HL-60 (cell line): ENCODE measurements at regions not wholly inside any gene's neighbourhood (a gene's known extent, or its start where the extent isn't known, plus 50 kb on each side); places are given as distances from the start of the nearest gene placed in this dataset.
"Not testable (repeated sequence)": the region's sequence is repeated elsewhere in the genome, so short reads cannot be mapped to it uniquely, and the experiment has no call there.

Source experiments
- DNase-seq, 2 experiments: peaks; one replicate each; pipeline ENCODE4 v3.0.0-alpha.2; 2010 to 2020; ENCODE audit warnings: low read depth in 1 of 2, low spot score in 1 of 2
- H3K27ac ChIP-seq: fragments of 250-450 bp; sonication (Bioruptor Pico); replicated peaks from 2 replicates; pipeline ENCODE4 v1.5.1; 2020; ENCODE audit warnings: mild to moderate bottlenecking, moderate library complexity
- H3K27me3 ChIP-seq: fragments of 250-450 bp; sonication (Bioruptor Pico); 2 replicates; pipeline ENCODE4 v1.5.1; 2021; ENCODE audit warnings: mild to moderate bottlenecking, moderate library complexity; ENCODE audit not compliant: insufficient read depth, poor library complexity, severe bottlenecking
- H3K4me3 ChIP-seq: replicated peaks from 2 replicates; pipeline ENCODE4 v1.5.1; 2011; ENCODE audit warnings: mild to moderate bottlenecking, control low read depth, low read length; ENCODE audit not compliant: insufficient read depth
- GABPA ChIP-seq: IDR thresholded peaks from 2 replicates; pipeline ENCODE4 v1.6.1; 2012; ENCODE audit warnings: low read depth
- POLR2AphosphoS5 ChIP-seq: IDR thresholded peaks from 2 replicates; pipeline ENCODE4 v1.6.1; 2012; ENCODE audit warnings: low read depth
- REST ChIP-seq: IDR thresholded peaks from 2 replicates; pipeline ENCODE4 v1.6.1; 2012; ENCODE audit warnings: low read depth; ENCODE audit not compliant: insufficient replicate concordance
- SPI1 ChIP-seq: IDR thresholded peaks from 2 replicates; pipeline ENCODE4 v1.6.1; 2012; ENCODE audit warnings: low read depth, mild to moderate bottlenecking, borderline replicate concordance
- TF ChIP-seq, protein P1 (sequence below): IDR thresholded peaks from one replicate; pipeline ENCODE4 v1.5.1; 2011; ENCODE audit warnings: low read length, control low read depth, inconsistent platforms; ENCODE audit not compliant: insufficient read depth

- Histone ChIP-seq H3K4me3 (no peak overlapping the region), H3K27ac (no peak overlapping the region), H3K27me3 (no peaks in the 10 kb centered on the region)
- no peak for DNase-seq
- TF ChIP-seq, protein P1, sequence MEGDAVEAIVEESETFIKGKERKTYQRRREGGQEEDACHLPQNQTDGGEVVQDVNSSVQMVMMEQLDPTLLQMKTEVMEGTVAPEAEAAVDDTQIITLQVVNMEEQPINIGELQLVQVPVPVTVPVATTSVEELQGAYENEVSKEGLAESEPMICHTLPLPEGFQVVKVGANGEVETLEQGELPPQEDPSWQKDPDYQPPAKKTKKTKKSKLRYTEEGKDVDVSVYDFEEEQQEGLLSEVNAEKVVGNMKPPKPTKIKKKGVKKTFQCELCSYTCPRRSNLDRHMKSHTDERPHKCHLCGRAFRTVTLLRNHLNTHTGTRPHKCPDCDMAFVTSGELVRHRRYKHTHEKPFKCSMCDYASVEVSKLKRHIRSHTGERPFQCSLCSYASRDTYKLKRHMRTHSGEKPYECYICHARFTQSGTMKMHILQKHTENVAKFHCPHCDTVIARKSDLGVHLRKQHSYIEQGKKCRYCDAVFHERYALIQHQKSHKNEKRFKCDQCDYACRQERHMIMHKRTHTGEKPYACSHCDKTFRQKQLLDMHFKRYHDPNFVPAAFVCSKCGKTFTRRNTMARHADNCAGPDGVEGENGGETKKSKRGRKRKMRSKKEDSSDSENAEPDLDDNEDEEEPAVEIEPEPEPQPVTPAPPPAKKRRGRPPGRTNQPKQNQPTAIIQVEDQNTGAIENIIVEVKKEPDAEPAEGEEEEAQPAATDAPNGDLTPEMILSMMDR, result no peak
- TF ChIP-seq POLR2AphosphoS5 (no peak), SPI1 (no peak), REST (no peak), GABPA (no peak)
Observed at GRCh38 chr11:87518266-87518665, 480.5 kb downstream of the TMEM135 start.

DNA sequence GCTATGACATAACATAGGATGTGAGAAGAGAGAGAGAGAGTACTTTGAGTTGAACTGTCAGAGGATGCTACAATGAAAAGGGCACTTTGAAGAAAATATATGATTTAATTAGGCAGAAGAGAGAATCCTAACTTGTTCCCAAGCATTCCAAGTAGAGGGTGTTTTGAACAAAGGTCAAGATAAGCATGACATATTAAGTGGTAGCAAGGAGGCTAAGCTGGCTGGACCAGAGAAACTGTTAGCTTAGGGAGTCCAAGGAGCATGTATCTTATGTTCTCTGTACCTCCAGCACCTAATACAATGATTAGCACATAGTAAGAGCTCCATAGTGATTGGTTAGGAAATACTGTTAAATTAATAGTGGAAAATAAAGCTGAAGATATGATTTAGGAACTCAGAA lies 479.6 kb downstream of the TMEM135 start:
- DNase-seq, result no peak
- no peaks in the 10 kb centered on the region for H3K27me3 ChIP-seq
- TF ChIP-seq, protein P1, result no peak
- TF ChIP-seq GABPA (no peak), SPI1 (no peak), REST (no peak), POLR2AphosphoS5 (no peak)
- H3K27ac ChIP-seq, result no peak overlapping the region
- no peak overlapping the region for H3K4me3 ChIP-seq

GRCh38 chr11:87507722-87508121 lies 470.0 kb downstream of the TMEM135 start:
- H3K27me3 ChIP-seq, H3K4me3 ChIP-seq, H3K27ac ChIP-seq, DNase-seq: not testable (repeated sequence)

- not testable (repeated sequence) for H3K27ac ChIP-seq, H3K4me3 ChIP-seq, H3K27me3 ChIP-seq, DNase-seq
Observed at GRCh38 chr11:87506946-87507345, 469.2 kb downstream of the TMEM135 start.

DNA sequence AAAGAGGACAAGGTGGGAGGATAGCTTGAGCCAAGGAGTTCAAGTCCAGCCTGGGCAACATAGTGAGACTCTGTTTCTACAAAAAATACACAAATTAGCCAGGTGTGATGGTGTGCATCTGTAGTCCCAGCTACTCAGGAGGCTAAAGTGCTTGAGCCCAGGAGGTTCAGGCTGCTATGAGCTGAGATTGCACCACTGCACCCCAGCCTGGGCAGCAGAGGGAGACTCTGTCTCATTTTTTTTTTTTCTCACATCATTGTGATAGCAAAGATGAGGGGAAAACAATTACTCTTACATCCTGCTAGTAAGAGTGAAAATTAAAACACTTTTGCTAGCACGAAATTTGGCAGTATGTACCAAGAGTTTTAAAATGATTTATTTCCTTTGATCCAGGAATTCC lies 463.7 kb downstream of the TMEM135 start:
- Histone ChIP-seq H3K27me3 (no peaks in the 10 kb centered on the region), H3K4me3 (no peak overlapping the region), H3K27ac (no peak overlapping the region)
- TF ChIP-seq POLR2AphosphoS5, result no peak
- no peak for TF ChIP-seq GABPA
- TF ChIP-seq, protein P1, result no peak
- no peak for TF ChIP-seq SPI1
- no peak for DNase-seq

- H3K4me3 ChIP-seq, H3K27me3 ChIP-seq, DNase-seq, H3K27ac ChIP-seq: not testable (repeated sequence)
Observed at GRCh38 chr11:87494936-87495335, 457.2 kb downstream of the TMEM135 start.

DNA sequence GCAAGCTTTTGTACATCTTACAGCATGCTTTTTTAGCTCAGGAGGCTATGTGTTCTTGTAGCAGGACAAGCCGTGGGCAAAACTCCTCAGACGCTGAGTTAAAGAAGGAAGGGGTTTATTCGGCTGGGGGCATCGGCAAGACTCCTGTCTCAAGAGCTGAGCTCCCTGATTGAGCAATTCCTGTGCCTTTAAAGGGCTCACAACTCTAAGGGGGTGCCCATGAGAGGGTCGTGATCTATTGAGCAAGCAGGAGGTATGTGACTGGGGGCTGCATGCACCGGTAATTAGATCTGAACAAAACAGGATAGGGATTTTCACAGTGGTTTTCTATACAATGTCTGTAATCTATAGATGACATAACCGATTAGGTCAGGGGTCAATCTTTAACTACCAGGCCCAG lies 456.3 kb downstream of the TMEM135 start:
- H3K27me3 ChIP-seq, DNase-seq, H3K4me3 ChIP-seq, H3K27ac ChIP-seq: not testable (repeated sequence)
